ENCODE measurements at regions not wholly inside any gene's neighbourhood (a gene's known extent, or its start where the extent isn't known, plus 50 kb on each side); places are given as distances from the start of the nearest gene placed in this dataset.
"Not testable (repeated sequence)": the region's sequence is repeated elsewhere in the genome, so short reads cannot be mapped to it uniquely, and the experiment has no call there.

- Mint-ChIP-seq H3K36me3 (ENCODE audit: low read depth) (no peaks in the 10 kb centered on the region), H3K9me3 (peaks cover 3% of the 10 kb centered on the region), H3K4me3 (no peak overlapping the region), H3K27me3 (peaks cover 18% of the 10 kb centered on the region), H3K27ac (no peak overlapping the region), H3K4me1 (ENCODE audit: low read depth) (no peaks in the 10 kb centered on the region)
- DNase-seq = no peak
These were observed 112.2 kb upstream of the FBXO11 start for GRCh38 chr2:48018480-48018879.

GRCh38 chr2:48026865-48027264 is 120.6 kb upstream of the FBXO11 start:
- Mint-ChIP-seq H3K27ac (no peak overlapping the region), H3K36me3 (ENCODE audit: low read depth) (no peaks in the 10 kb centered on the region), H3K9me3 (no peaks in the 10 kb centered on the region), H3K4me1 (ENCODE audit: low read depth) (no peaks in the 10 kb centered on the region), H3K27me3 (peaks cover 3% of the 10 kb centered on the region), H3K4me3 (no peak overlapping the region)
- DNase-seq = no peak

- no peak overlapping the region for H3K4me3 Mint-ChIP-seq
- no peaks in the 10 kb centered on the region for H3K27me3 Mint-ChIP-seq
- no peak overlapping the region for H3K27ac Mint-ChIP-seq
- DNase-seq = no peak
- H3K9me3 Mint-ChIP-seq = peaks cover 5% of the 10 kb centered on the region
- peaks cover 18% of the 10 kb centered on the region for H3K4me1 Mint-ChIP-seq (ENCODE audit: low read depth)
- H3K36me3 Mint-ChIP-seq (ENCODE audit: low read depth) = no peaks in the 10 kb centered on the region
These were observed 126.5 kb upstream of the FBXO11 start for GRCh38 chr2:48032765-48033164.

GRCh38 chr2:48034295-48034694 is 128.0 kb upstream of the FBXO11 start:
- H3K4me3 Mint-ChIP-seq = no peak overlapping the region
- no peak for DNase-seq
- peaks cover 8% of the 10 kb centered on the region for H3K9me3 Mint-ChIP-seq
- H3K36me3 Mint-ChIP-seq (ENCODE audit: low read depth) = no peaks in the 10 kb centered on the region
- H3K4me1 Mint-ChIP-seq (ENCODE audit: low read depth) = peaks cover 20% of the 10 kb centered on the region
- no peak overlapping the region for H3K27ac Mint-ChIP-seq
- no peaks in the 10 kb centered on the region for H3K27me3 Mint-ChIP-seq

- Mint-ChIP-seq H3K4me3 (no peak overlapping the region), H3K9me3 (peaks cover 10% of the 10 kb centered on the region), H3K27ac (no peak overlapping the region), H3K36me3 (ENCODE audit: low read depth) (no peaks in the 10 kb centered on the region), H3K27me3 (no peaks in the 10 kb centered on the region), H3K4me1 (ENCODE audit: low read depth) (peaks cover 20% of the 10 kb centered on the region)
- DNase-seq = no peak
These were observed 130.0 kb upstream of the FBXO11 start for GRCh38 chr2:48036312-48036711.

- H3K27ac Mint-ChIP-seq = no peak overlapping the region
- peaks cover 9% of the 10 kb centered on the region for H3K4me1 Mint-ChIP-seq (ENCODE audit: low read depth)
- no peaks in the 10 kb centered on the region for H3K36me3 Mint-ChIP-seq (ENCODE audit: low read depth)
- H3K27me3 Mint-ChIP-seq = peaks cover 25% of the 10 kb centered on the region
- H3K4me3 Mint-ChIP-seq = no peak overlapping the region
- no peak for DNase-seq
- H3K9me3 Mint-ChIP-seq = peaks cover 10% of the 10 kb centered on the region
These were observed 133.1 kb upstream of the FBXO11 start for GRCh38 chr2:48039209-48039990.

- Mint-ChIP-seq H3K4me1 (ENCODE audit: low read depth) (no peaks in the 10 kb centered on the region), H3K27me3 (peaks cover 30% of the 10 kb centered on the region), H3K36me3 (ENCODE audit: low read depth) (no peaks in the 10 kb centered on the region), H3K4me3 (no peak overlapping the region), H3K27ac (no peak overlapping the region), H3K9me3 (peaks cover 5% of the 10 kb centered on the region)
- DNase-seq = no peak
These were observed 136.9 kb upstream of the FBXO11 start for GRCh38 chr2:48043131-48043700.

- peaks cover 30% of the 10 kb centered on the region for H3K27me3 Mint-ChIP-seq
- H3K36me3 Mint-ChIP-seq (ENCODE audit: low read depth) = no peaks in the 10 kb centered on the region
- H3K27ac Mint-ChIP-seq = no peak overlapping the region
- H3K9me3 Mint-ChIP-seq = peaks cover 5% of the 10 kb centered on the region
- no peak for DNase-seq
- H3K4me3 Mint-ChIP-seq = no peak overlapping the region
- no peaks in the 10 kb centered on the region for H3K4me1 Mint-ChIP-seq (ENCODE audit: low read depth)
These were observed 137.4 kb upstream of the FBXO11 start for GRCh38 chr2:48043746-48044145.

GRCh38 chr2:48045613-48046012 is 139.3 kb upstream of the FBXO11 start:
- Mint-ChIP-seq H3K9me3 (no peaks in the 10 kb centered on the region), H3K4me1 (ENCODE audit: low read depth) (no peaks in the 10 kb centered on the region)
- DNase-seq = no peak

GRCh38 chr2:48048476-48049171 is 142.3 kb upstream of the FBXO11 start:
- H3K27ac Mint-ChIP-seq = no peak overlapping the region

More at GRCh38 chr2:48045613-48046012, 139.3 kb upstream of the FBXO11 start:
- Mint-ChIP-seq H3K4me3 (no peak overlapping the region), H3K36me3 (ENCODE audit: low read depth) (no peaks in the 10 kb centered on the region), H3K27ac (no peak overlapping the region), H3K27me3 (peaks cover 30% of the 10 kb centered on the region)

GRCh38 chr2:48049371-48049770 is 143.1 kb upstream of the FBXO11 start:
- Mint-ChIP-seq H3K27me3 (peaks cover 6% of the 10 kb centered on the region), H3K4me1 (ENCODE audit: low read depth) (no peaks in the 10 kb centered on the region), H3K4me3 (no peak overlapping the region), H3K36me3 (ENCODE audit: low read depth) (no peaks in the 10 kb centered on the region), H3K27ac (no peak overlapping the region), H3K9me3 (peaks cover 3% of the 10 kb centered on the region)
- no peak for DNase-seq

More at GRCh38 chr2:48048476-48049171, 142.3 kb upstream of the FBXO11 start:
- peaks cover 3% of the 10 kb centered on the region for H3K9me3 Mint-ChIP-seq
- H3K4me3 Mint-ChIP-seq = no peak overlapping the region
- H3K36me3 Mint-ChIP-seq (ENCODE audit: low read depth) = no peaks in the 10 kb centered on the region
- peaks cover 8% of the 10 kb centered on the region for H3K27me3 Mint-ChIP-seq
- no peak for DNase-seq
- no peaks in the 10 kb centered on the region for H3K4me1 Mint-ChIP-seq (ENCODE audit: low read depth)

GRCh38 chr2:48050711-48051110 is 144.4 kb upstream of the FBXO11 start:
- DNase-seq = no peak
- Mint-ChIP-seq H3K4me1 (ENCODE audit: low read depth) (no peaks in the 10 kb centered on the region), H3K27ac (no peak overlapping the region), H3K36me3 (ENCODE audit: low read depth) (no peaks in the 10 kb centered on the region), H3K27me3 (peaks cover 2% of the 10 kb centered on the region), H3K4me3 (no peak overlapping the region), H3K9me3 (peaks cover 3% of the 10 kb centered on the region)

- no peak for DNase-seq
- H3K36me3 Mint-ChIP-seq (ENCODE audit: low read depth) = no peaks in the 10 kb centered on the region
- no peak overlapping the region for H3K4me3 Mint-ChIP-seq
- H3K27me3 Mint-ChIP-seq = peaks cover 24% of the 10 kb centered on the region
- no peak overlapping the region for H3K27ac Mint-ChIP-seq
- H3K4me1 Mint-ChIP-seq (ENCODE audit: low read depth) = no peaks in the 10 kb centered on the region
- H3K9me3 Mint-ChIP-seq = no peaks in the 10 kb centered on the region
These were observed 153.7 kb upstream of the FBXO11 start for GRCh38 chr2:48059975-48060374.

GRCh38 chr2:48061656-48062055 is 155.4 kb upstream of the FBXO11 start:
- peaks cover 24% of the 10 kb centered on the region for H3K27me3 Mint-ChIP-seq
- not testable (repeated sequence) for H3K4me3 Mint-ChIP-seq; H3K4me1 Mint-ChIP-seq (ENCODE audit: low read depth); DNase-seq; H3K36me3 Mint-ChIP-seq (ENCODE audit: low read depth); H3K27ac Mint-ChIP-seq; H3K9me3 Mint-ChIP-seq

GRCh38 chr2:48065096-48065495 is 158.8 kb upstream of the FBXO11 start:
- Mint-ChIP-seq H3K36me3 (ENCODE audit: low read depth) (no peaks in the 10 kb centered on the region), H3K27ac (no peak overlapping the region), H3K4me3 (no peak overlapping the region)

More at GRCh38 chr2:48065096-48065495, 158.8 kb upstream of the FBXO11 start:
- Mint-ChIP-seq H3K9me3 (no peaks in the 10 kb centered on the region), H3K27me3 (peaks cover 17% of the 10 kb centered on the region), H3K4me1 (ENCODE audit: low read depth) (no peaks in the 10 kb centered on the region)
- no peak for DNase-seq

Measured in activated T-cell treated with anti-CD3 and anti-CD28 coated beads, Interleukin-2, amount 50 U/mL, for 24 hours (primary cell).